ENCODE measurements at regions not wholly inside any gene's neighbourhood (a gene's known extent, or its start where the extent isn't known, plus 50 kb on each side); places are given as distances from the start of the nearest gene placed in this dataset.

DNA sequence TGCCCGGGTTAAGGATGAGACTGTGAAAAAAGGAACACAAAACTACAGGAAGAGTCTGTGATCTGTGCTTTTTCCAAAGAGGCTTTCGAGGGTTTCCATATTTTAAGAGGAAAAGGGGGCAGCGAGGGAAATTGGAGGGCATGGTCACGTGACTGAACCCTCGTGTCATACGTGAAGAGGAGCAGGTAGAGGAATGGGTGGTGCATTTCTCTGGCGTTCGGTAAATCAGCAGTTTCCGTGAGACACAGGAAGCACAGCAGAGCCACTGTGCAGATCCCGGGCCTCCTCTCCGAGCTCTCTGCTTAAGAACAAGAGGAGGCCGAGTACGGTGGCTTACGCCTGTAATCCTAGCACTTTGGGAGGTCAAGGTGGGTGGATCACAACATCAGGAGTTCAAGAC, 219.7 kb downstream of the NDUFA10 start:
- no peak for TF ChIP-seq GATA2 (IDR thresholded peaks at IDR 0.05; ENCODE audit: low read depth, low read length)
- no peak for TF ChIP-seq GATA3 (IDR thresholded peaks at IDR 0.05; ENCODE audit: low read depth, low read length)

Measured in SH-SY5Y (cell line).